ENCODE measurements at regions not wholly inside any gene's neighbourhood (a gene's known extent, or its start where the extent isn't known, plus 50 kb on each side); places are given as distances from the start of the nearest gene placed in this dataset.

- TF ChIP-seq CTCF (IDR thresholded peaks at IDR 0.05; ENCODE audit: insufficient read depth, low read length, poor library complexity, severe bottlenecking) (no peak), EZH2phosphoT487 (conservative IDR thresholded peaks at IDR 0.05; ENCODE audit: low read length) (no peak)
These were observed 258.6 kb upstream of the TMPO start for GRCh38 chr12:98256830-98257229.
